ENCODE measurements at regions not wholly inside any gene's neighbourhood (a gene's known extent, or its start where the extent isn't known, plus 50 kb on each side); places are given as distances from the start of the nearest gene placed in this dataset.

GRCh38 chr13:22073718-22074117 is 402.8 kb downstream of the FGF9 start:
- TF ChIP-seq CTCF (tag by site-specific recombination; IDR thresholded peaks at IDR 0.05), result no peak
- no peak for TF ChIP-seq SP3 (tag by site-specific recombination; IDR thresholded peaks at IDR 0.05)
- TF ChIP-seq IKZF3 (tag by site-specific recombination; IDR thresholded peaks at IDR 0.05), result no peak
- no peak for TF ChIP-seq ZNF449 (tag by site-specific recombination; IDR thresholded peaks at IDR 0.05)
